HG02678 (cell line): ENCODE measurements at regions not wholly inside any gene's neighbourhood (a gene's known extent, or its start where the extent isn't known, plus 50 kb on each side); places are given as distances from the start of the nearest gene placed in this dataset.
"Not testable (repeated sequence)": the region's sequence is repeated elsewhere in the genome, so short reads cannot be mapped to it uniquely, and the experiment has no call there.

Source experiments
- ATAC-seq: cut with Tn5 transposase; IDR thresholded peaks from one replicate; pipeline ENCODE4 v1.9.1; 2021; ENCODE audit warnings: mild to moderate bottlenecking, moderate library complexity; ENCODE audit not compliant: unreplicated experiment

- no peak for ATAC-seq
Observed at GRCh38 chr11:86148345-86148747, 79.5 kb upstream of the PICALM start.

- no peak for ATAC-seq
Observed at GRCh38 chr11:86147004-86147403, 78.1 kb upstream of the PICALM start.

DNA sequence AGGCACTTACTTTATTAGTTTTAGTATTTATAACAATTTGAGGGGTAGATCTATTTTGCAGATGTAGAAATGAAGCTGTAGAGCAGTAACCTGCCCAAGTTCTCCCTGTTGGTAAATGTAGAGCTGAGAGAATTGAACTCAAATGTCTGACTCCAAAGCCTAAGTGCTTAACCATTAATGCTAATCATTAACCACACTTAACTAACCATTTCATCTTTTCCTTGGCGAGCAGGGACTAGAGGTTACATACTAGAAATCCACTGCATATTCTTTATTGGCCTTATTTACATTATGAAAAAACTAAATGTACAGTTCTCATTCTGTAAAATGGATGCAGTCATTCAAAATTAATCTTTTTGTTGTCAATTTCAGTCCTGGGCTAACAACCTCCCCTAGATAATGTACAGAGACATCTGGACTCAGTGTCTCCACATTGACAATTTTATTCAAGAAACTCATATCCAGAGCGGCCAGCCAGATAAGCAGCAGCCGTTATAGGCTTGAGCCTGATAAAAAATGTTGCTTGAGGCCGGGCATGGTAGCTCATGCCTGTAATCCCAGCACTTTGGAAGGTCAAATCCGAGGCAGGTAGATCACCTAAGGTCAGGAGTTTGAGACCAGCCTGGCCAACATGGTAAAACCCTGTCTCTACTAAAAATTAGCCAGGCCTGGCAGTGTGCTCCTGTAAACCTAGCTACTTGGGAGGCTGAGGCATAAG lies 76.7 kb upstream of the PICALM start:
- no peak for ATAC-seq

- ATAC-seq: no peak
Observed at GRCh38 chr11:86144846-86145245, 76.0 kb upstream of the PICALM start.

DNA sequence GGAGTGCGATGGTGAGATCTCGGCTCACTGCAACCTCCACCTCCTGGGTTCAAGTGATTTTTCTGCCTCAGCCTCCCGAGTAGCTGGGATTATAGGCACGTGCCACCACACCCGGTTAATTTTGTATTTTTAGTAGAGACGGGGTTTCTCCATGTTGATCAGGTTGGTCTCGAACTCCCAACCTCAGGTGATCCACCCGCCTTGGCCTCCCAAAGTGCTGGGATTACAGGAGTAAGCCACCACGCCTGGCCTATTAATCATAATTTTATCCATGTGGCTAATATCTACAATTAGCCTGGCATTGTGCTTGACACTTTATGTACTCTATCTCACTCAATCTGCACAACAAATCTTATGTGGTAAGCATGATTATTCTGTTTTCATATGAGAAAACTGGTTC lies 75.2 kb upstream of the PICALM start:
- ATAC-seq: not testable (repeated sequence)

DNA sequence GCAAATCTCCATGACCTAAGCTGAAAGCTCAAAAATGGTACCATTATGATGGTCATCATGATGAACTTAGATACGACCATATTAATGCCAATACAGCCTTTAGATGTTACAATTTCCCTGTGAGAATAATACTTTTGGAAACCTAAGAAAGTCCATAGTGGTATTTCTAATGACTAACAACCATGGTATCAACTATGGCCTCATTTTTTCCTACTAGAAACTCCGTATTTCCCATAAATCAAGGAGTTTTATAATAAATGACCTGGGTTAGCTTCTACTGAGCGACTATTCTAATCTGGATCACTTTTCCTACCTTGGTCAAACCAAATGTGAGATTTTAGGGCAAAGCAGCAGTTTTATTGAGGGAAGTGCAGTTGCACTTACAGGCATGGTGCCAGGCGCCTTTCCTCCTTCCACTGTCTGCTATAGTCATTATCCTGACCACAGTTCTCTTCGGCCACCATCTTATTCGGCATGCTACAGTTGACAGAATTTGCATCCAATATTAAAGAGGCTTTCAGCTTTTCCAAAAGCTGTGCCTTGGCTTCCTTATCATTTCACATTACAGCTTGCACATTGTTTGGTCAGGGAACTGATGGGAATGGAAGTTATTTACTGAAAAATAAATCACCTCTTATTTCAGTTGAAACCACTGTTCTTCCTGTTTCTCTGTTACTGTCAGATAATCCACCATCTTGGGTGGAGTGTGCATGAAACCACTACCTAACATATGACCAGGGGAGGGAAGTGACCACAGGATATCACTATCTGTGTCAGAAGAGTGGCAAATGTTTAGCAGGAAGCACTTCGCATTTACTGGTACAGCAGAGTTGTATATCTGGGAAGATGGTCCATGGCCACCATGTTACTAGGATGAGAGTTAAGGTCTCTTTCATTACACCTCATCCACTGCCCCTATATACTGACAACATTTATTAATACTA lies 74.5 kb upstream of the PICALM start:
- no peak for ATAC-seq

GRCh38 chr11:86142170-86142569 lies 73.3 kb upstream of the PICALM start:
- ATAC-seq: no peak

DNA sequence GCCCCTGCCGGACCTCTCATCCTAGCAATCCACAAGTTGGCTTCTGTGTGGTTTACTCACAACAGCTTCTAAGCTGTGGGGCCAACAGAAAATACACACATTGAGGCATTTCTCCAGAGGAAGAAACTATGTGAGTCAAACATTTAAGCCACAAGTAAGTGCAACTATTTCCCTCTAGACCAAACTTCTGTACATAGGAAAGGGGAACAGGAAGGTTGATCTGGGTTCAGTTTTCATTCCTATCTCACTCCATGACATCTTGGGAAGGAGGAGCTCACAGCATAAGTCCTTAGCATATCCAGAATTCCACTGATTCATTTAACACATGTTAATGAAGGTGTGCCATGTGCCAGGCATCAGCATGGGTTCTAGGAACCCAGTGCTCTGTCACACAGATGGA lies 72.8 kb upstream of the PICALM start:
- no peak for ATAC-seq

DNA sequence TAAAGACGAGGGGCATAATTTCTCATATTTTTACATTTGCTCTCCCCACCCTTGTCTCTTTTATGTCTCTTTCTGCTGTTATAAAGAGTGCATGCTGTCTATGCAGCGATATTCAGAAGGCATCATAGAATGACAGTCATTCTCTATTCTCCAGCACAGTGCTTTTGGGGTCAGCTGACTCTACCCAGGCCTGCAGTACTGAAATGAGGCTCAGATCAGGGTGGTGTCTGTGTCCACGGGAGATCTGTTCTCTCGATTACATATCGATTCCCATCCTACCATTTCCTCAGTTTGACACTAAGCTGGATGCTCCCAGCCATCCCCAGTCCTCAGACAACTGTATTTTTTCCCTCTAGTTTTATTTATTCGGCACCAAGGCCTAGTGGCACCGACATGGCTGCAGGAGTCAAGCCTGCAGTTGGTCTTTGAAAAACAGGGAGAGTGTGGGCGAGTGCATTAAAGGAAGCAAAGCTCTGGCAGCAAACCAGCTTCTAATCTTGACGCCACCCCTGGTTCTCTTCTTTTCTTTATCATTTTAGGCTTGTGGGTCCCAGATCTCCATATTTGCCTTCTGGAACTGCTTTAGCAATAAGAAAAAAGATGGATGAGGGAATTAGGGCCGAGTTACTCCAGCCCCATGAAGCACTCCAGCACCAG lies 71.6 kb upstream of the PICALM start:
- ATAC-seq: no peak

DNA sequence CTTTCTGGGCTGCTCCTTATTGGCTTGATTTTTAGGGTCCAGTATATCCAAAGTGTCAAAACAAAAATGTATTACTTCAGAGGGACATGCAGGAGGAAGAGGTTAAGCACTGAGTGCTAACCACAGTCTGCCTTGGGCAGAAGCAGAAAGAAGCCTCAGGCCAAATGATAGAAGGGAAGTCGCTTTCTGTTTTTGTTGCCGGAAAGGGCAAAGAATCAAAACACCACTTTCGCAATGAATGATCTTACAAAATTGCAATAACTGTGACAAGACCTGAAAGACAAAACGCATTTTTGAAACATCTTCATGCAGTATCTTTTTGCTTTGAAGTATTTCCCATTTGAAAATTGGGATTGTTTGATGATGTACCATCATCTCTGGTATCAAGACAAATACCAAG lies 70.1 kb upstream of the PICALM start:
- ATAC-seq: peak; percentile 83

DNA sequence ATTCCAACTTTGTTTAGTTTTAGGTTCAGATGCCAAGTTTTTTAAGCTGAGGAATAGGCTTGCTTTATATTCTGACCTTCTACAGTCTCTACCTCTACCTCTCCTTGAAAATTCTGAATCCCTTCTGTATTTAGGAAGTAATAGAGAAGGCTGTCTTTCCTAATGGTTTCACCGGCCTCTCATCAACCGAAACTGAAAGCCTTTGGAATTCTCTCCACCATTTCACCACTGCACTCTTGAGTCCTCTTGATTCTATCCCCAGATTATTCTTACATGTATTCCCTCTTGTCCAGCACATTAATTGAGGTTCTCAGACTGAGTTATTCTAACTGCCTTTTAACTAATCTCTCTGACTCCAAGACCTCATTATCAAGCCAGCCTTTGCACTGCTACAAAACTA lies 67.7 kb upstream of the PICALM start:
- no peak for ATAC-seq

DNA sequence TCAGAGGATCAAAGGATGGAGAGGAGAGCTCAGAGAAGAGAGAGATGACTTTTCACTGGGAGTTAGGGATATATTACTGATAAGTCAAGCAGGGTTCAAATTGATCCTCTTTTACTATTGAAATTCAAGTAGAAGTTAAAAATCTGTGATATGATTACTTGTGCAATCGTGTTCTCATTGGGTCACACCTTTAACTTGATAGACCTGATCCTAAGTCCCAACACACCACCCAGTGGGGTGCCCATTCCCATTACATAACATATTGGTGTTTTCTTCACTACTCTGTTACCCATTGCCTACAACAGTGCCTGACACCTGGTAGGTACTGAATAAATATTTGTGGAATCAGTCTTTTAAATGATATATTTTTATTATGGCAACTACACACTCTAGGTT lies 66.4 kb upstream of the PICALM start:
- no peak for ATAC-seq

DNA sequence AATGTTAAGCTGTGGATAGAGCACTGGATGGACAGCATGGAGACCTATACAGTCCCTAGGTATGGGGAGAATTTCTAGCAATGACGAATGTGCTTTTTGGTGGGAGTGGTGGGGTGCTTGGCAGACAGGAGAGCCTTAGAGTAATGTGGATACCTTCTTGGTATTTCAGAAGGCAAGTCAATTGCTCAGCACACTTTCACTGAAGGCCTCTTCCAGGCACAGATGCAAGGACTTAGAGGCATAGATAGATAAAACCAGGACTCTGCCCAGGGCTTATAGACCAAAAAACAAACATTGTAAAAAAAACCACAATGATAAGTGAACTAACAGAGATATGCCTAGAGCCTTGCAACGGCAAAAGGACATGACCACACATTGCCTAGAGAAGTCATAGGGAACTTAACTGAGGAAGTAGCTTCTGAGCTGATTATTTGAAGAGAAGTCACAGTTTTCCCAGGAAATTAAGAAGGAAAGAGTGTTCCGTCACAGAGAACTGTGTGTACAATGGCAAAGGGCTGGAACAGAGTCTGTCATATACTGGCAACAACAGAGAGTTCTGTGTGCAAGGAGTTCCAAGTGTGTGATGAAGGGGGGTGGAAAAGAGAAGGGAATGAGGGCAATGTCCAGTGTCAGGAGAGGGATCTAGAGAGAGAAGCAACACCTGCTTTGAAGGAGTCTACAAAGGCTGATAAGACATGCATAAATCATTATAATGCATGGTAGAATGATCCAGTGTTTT lies 65.9 kb upstream of the PICALM start:
- no peak for ATAC-seq

DNA sequence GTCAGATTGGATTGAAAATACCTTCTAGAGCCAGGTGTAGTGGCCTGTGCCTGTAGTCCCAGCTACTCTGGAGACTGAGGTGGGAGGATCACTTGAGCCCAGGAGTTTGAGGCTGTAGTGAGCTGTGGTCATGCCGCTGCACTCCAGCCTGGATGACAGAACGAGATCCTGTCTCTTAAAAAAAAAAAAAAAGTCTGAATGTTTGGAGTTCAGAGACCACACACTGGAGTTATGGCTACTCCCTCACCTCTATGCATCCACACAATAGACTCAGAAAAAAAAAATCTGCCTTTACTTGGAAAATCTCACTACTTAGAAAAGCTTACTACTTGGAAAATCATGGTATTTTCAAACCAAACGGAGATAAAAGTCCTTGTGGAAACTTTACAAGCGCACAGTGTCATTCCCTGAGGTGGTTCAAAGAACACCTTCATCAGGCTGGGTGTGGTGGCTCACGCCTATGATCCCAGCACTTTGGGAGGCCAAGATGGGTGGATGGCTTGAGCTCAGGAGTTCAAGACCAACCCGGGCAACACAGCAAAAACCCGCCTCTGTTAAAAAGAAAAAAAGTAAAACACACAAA lies 63.9 kb upstream of the PICALM start:
- ATAC-seq: no peak

DNA sequence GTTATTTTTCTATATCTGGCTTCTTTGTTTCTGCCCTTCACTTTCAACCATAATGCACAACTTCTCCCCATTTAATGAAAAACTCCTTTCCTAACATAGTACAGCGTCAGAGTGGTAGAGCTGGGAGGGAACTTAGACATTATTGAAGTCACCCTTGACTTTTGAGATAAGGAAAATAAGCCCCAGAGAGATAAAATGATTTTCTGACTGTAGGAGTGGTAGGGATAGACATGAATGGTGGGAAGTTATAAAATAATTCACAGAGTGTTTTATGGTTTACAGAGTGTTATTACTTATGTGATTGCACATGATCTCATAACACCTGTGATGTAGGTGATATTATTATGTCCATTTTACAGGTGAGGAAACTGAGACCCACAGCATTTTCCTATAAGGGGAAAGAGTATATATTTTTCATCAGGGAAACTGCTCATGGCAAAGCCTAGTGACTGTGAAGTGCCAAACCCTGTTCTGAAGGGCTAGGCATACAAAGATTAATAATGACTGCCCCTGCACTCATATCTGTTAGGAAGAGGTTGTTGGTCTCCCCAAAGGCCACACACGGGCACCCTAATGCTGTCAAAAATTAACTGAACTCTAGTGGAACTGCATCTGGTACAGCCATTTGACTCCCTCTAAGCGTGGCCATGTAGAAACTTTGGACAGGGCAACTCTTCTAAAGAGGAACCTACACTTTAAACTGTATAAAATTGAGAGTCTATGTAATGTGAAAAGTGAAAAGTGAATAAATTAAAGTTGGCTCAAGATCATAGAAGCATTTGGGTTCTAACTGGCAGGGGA lies 61.1 kb upstream of the PICALM start:
- ATAC-seq: peak; percentile 55

DNA sequence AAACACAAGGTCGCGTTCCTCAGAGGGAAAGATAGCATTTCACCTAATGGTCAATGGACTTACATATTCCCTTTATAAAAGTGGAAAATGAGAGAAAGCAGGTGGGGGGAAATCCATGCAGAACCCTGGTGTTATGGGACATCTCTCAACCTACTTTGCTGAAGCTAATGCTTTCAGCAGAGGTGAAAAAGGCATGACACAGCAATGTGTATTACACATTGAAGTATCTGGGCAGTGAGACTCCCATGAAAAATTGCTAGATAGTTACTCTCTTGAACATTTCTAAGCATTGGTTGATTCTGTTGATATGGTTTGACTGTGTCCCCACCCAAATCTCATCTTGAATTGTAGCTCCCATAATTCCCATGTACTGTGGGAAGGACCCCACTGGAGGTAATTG lies 60.0 kb upstream of the PICALM start:
- ATAC-seq: no peak

- no peak for ATAC-seq
Observed at GRCh38 chr11:86126862-86127261, 58.0 kb upstream of the PICALM start.

- peak; percentile 66 for ATAC-seq
Observed at GRCh38 chr11:86124251-86125233, 55.7 kb upstream of the PICALM start.

DNA sequence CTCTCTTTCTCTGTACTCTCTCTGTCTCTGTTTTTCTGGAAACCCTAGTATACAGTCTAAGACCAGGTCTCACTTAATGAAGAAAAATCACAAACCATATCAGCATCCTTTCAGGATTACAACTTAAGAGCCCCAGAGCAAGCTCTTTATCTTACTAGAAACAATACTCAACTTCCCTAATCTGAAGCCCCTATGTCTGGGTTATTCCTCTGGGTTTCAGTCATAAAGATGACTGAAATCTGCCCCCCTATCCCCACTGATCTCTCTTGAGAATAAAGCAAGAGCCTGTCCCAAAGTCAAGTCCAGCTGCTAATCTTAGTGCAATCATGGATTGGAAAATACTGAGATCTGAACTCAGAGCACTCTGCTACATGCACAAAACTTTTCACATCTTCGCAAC lies 53.9 kb upstream of the PICALM start:
- ATAC-seq: no peak
